Neural cell (in vitro differentiated cells): ENCODE measurements at regions not wholly inside any gene's neighbourhood (a gene's known extent, or its start where the extent isn't known, plus 50 kb on each side); places are given as distances from the start of the nearest gene placed in this dataset.

Experiments
- CTCF ChIP-seq: fragments of 450-650 bp; IDR thresholded peaks from 2 replicates; pipeline ENCODE4 v1.5.1; 2014; ENCODE audit warnings: antibody characterized with exemption, mild to moderate bottlenecking, moderate library complexity; ENCODE audit not compliant: poor library complexity, severe bottlenecking
- EP300 ChIP-seq: fragments of 450-650 bp; conservative IDR thresholded peaks from 2 replicates; pipeline ENCODE4 v1.6.1; 2014; ENCODE audit warnings: antibody characterized with exemption, mild to moderate bottlenecking, moderate library complexity; ENCODE audit not compliant: poor library complexity, severe bottlenecking
- EZH2 ChIP-seq: fragments of 200-600, 300-800 bp; shearing (Covaris generic), sonication (generic); IDR thresholded peaks from 2 replicates; pipeline ENCODE4 v1.6.1; 2014; ENCODE audit warnings: antibody characterized with exemption, low read length, borderline replicate concordance, mild to moderate bottlenecking; ENCODE audit not compliant: insufficient read depth, poor library complexity, severe bottlenecking
- MXI1 ChIP-seq: fragments of 450-650 bp; conservative IDR thresholded peaks from 2 replicates; pipeline ENCODE4 v1.6.1; 2014; ENCODE audit warnings: antibody characterized with exemption, mild to moderate bottlenecking; ENCODE audit not compliant: poor library complexity, severe bottlenecking
- POLR2AphosphoS5 ChIP-seq: IDR thresholded peaks from 2 replicates; pipeline ENCODE4 v1.6.1; 2012
- RAD21 ChIP-seq: fragments of 450-650 bp; conservative IDR thresholded peaks from 2 replicates; pipeline ENCODE4 v1.6.1; 2014; ENCODE audit warnings: antibody characterized with exemption, mild to moderate bottlenecking, moderate library complexity
- REST ChIP-seq: IDR thresholded peaks from 2 replicates; pipeline ENCODE4 v1.6.1; 2012; ENCODE audit warnings: borderline replicate concordance
- SMC3 ChIP-seq: fragments of 450-650 bp; conservative IDR thresholded peaks from 2 replicates; pipeline ENCODE4 v1.6.1; 2014; ENCODE audit warnings: antibody characterized with exemption, mild to moderate bottlenecking, moderate library complexity; ENCODE audit not compliant: poor library complexity
- TAF1 ChIP-seq: IDR thresholded peaks from 2 replicates; pipeline ENCODE4 v1.6.1; 2012; ENCODE audit warnings: low read depth

- TF ChIP-seq CTCF (no peak), EZH2 (no peak), EP300 (no peak), POLR2AphosphoS5 (no peak), RAD21 (no peak), SMC3 (no peak), MXI1 (no peak), REST (no peak), TAF1 (no peak)
Measured at GRCh38 chr16:9411426-9411825, 320.0 kb downstream of the HAPSTR1 start.
